RWPE1 (cell line): ENCODE measurements at regions not wholly inside any gene's neighbourhood (a gene's known extent, or its start where the extent isn't known, plus 50 kb on each side); places are given as distances from the start of the nearest gene placed in this dataset.

Experiments used
- CTCF ChIA-PET: fragments of 350-600 bp; sonication (Branson Sonifier 250); formaldehyde crosslinking; extraction: SDS; loops from one replicate; lab custom pipeline; 2021; lab: Yijun Ruan, JAX
- POLR2A ChIA-PET: fragments of 400-600 bp; formaldehyde crosslinking; extraction: SDS; loops from one replicate; lab custom pipeline; 2020; ENCODE audit warnings: antibody characterized with exemption; ENCODE audit not compliant: low non-redundant PET; lab: Yijun Ruan, JAX
- DNase-seq: peaks from one replicate; pipeline ENCODE4 v3.0.0; 2012; ENCODE audit warnings: low spot score
- H3K27ac ChIP-seq: fragments of 450-650 bp; 2 replicates; pipeline ENCODE4 v1.5.1; 2017
- CTCF ChIP-seq: fragments of 450-650 bp; conservative IDR thresholded peaks from 2 replicates; pipeline ENCODE4 v1.5.1; 2017; ENCODE audit warnings: low read depth, mild to moderate bottlenecking

GRCh38 chr15:62558640-62559380 is 393.7 kb upstream of the C2CD4B start:
- CTCF ChIA-PET, result interaction anchor here (0.6 kb wide), 1 partner anchor 404 kb away, joined by 4 read pairs; no protein-coding TSS in a partner anchor
- no peak overlapping the region for H3K27ac ChIP-seq
- POLR2A ChIA-PET, result no interaction called here
- TF ChIP-seq CTCF, result no peak
- DNase-seq, result no peak

- ChIA-PET CTCF (no interaction called here), POLR2A (no interaction called here)
- no peak for TF ChIP-seq CTCF
- H3K27ac ChIP-seq, result no peak overlapping the region
- DNase-seq, result no peak
These were observed 394.3 kb upstream of the C2CD4B start for GRCh38 chr15:62559381-62559733.

DNA sequence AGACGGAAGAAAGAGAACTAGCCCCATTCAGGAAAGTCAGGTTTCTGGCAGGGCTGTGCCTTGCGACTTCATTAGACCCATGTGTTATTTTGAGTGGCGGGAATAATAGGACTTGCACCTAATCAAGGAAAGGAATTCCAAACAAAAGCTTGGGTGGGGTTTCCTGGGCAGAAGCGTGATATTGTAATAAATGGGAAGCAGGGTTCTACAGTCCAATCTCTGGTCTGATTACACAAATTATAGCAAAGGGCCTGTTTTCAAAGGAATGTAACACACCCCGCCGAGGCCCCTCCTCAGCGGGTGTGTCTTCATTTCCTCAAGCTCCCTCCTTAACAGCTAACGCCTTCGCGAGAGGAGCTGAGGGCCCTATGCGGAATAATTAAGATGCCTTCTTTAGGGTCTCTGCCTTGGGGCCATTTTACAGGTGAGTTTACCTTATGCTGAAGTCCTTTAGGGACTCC is 396.0 kb upstream of the C2CD4B start:
- H3K27ac ChIP-seq, result no peak overlapping the region
- DNase-seq, result no peak
- ChIA-PET CTCF (interaction anchor here (0.6 kb wide), 1 partner anchor 12 kb away, joined by 5 read pairs; no protein-coding TSS in a partner anchor), POLR2A (no interaction called here)
- no peak for TF ChIP-seq CTCF

DNA sequence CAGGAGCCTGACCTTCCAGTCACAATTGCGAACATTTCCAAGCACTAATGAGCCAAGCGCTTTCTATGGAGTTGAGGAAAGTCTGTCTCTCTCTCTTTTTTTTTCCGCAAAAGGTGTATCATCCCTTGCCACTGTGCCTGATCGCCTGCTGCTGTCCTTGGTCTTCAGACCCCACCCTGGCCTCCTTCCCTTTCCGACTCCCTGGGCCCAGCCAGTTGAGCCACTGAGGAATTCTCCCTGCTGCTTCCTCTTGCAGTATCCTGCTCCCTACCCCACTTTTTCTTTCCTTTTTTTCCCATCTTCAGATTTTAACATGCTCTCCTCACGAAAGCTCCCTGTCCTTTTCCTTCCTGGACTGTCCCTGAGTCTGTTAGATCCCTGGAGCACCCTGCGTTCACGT is 396.5 kb upstream of the C2CD4B start:
- ChIA-PET CTCF (interaction anchor here (0.6 kb wide), 1 partner anchor 12 kb away, joined by 5 read pairs; no protein-coding TSS in a partner anchor), POLR2A (no interaction called here)
- DNase-seq, result no peak
- TF ChIP-seq CTCF, result no peak
- no peak overlapping the region for H3K27ac ChIP-seq

DNA sequence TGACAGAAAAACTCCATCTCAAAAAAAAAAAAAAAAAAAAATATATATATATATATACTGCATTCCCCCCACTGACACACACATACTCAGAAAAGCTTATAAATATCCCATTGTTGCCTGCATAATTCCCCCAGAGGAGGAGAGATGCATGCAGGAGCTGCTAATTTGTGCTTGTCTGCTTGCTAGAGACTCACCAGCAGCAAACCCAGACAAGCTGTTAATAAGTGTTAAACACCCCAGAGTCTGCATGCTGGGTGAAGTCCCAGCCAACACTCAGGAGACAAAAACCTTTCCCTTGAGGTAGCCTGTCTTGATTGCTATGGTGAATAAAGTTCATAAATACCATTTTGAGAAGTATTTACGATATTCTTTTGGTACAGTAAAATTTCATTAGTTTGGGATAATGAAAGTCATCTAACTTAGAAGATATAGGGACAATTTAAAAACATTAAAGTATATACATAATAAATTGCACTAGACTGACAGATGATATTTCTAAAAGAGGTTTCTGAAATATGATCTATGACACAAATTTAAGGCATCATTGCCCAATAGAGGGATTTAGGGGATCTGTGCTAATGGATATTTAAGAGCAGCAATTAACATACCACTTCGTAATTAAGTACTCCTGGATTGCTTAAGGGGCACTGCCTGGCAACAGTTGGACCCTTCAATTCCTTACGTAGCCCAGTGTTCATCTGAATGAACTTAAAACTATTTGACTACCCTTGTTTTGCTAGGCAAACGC is 400.0 kb upstream of the C2CD4B start:
- POLR2A ChIA-PET, result no interaction called here
- peak overlapping the region; percentile 60 for H3K27ac ChIP-seq
- no peak for DNase-seq
- no peak for TF ChIP-seq CTCF
- CTCF ChIA-PET, result no interaction called here

- CTCF ChIA-PET, result no interaction called here
These were observed 400.5 kb upstream of the C2CD4B start for GRCh38 chr15:62565634-62566026.

More at GRCh38 chr15:62565634-62566026, 400.5 kb upstream of the C2CD4B start:
- DNase-seq, result no peak
- no peak for TF ChIP-seq CTCF
- H3K27ac ChIP-seq, result no peak overlapping the region
- POLR2A ChIA-PET, result no interaction called here
